ENCODE measurements at regions not wholly inside any gene's neighbourhood (a gene's known extent, or its start where the extent isn't known, plus 50 kb on each side); places are given as distances from the start of the nearest gene placed in this dataset.

- Histone ChIP-seq H3K9me3 (ENCODE audit: control insufficient read depth, insufficient read depth, low read length) (peaks cover 10% of the 10 kb centered on the region), H2BK120ac (ENCODE audit: low read depth, low read length) (no peak overlapping the region), H2AFZ (replicated peaks; ENCODE audit: low read length, poor library complexity) (no peak overlapping the region), H3K4ac (ENCODE audit: low read depth, low read length) (no peak overlapping the region), H4K20me1 (ENCODE audit: insufficient read depth, low read length) (no peaks in the 10 kb centered on the region), H4K5ac (ENCODE audit: low read depth, low read length) (no peak overlapping the region), H2BK20ac (ENCODE audit: low read depth, low read length) (no peak overlapping the region), H2AK9ac (replicated peaks; ENCODE audit: low read depth, low read length, poor library complexity) (no peak overlapping the region), H3K4me3 (ENCODE audit: insufficient read depth, low read depth, low read length) (no peak overlapping the region), H3K23ac (ENCODE audit: low read depth, low read length) (no peak overlapping the region), H3K56ac (ENCODE audit: extremely low read depth, insufficient read depth, low read length) (no peak overlapping the region), H3K9ac (ENCODE audit: low read depth, low read length) (no peak overlapping the region), H2BK5ac (ENCODE audit: low read depth, low read length, poor library complexity, severe bottlenecking) (no peak overlapping the region), H3K4me1 (ENCODE audit: control insufficient read depth, insufficient read depth, low read length) (no peaks in the 10 kb centered on the region), H3K79me1 (ENCODE audit: low read depth in 1 of 2, low read length in 2 of 2) (no peaks in the 10 kb centered on the region), H3K9me1 (ENCODE audit: insufficient read depth, low read length) (no peaks in the 10 kb centered on the region), H3K18ac (ENCODE audit: low read depth, low read length) (no peak overlapping the region), H3K27ac (ENCODE audit: insufficient read depth, low read length) (no peak overlapping the region), H2BK15ac (ENCODE audit: low read depth, low read length) (no peak overlapping the region), H3K36me3 (ENCODE audit: control insufficient read depth, insufficient read depth, low read length) (no peaks in the 10 kb centered on the region), H4K91ac (ENCODE audit: insufficient read depth, low read depth, low read length) (no peak overlapping the region), H3K14ac (replicated peaks; ENCODE audit: low read depth, low read length) (no peak overlapping the region), H3K27me3 (ENCODE audit: control insufficient read depth, insufficient read depth, low read length) (no peaks in the 10 kb centered on the region), H2AK5ac (ENCODE audit: low read depth, low read length) (no peak overlapping the region), H4K8ac (ENCODE audit: low read depth in 2 of 2, low read length in 2 of 2) (no peak overlapping the region), H3K4me2 (ENCODE audit: low read depth, low read length) (no peak overlapping the region)
- TF ChIP-seq MAFK (IDR thresholded peaks at IDR 0.05; ENCODE audit: low read depth, low read length) (peak; percentile 46; the same call in 1 of the 2 replicates), SMC3 (IDR thresholded peaks at IDR 0.05; ENCODE audit: low read depth, low read length) (no peak), RCOR1 (IDR thresholded peaks at IDR 0.05; ENCODE audit: insufficient replicate concordance, low read length) (no peak), POLR2A (IDR thresholded peaks at IDR 0.05; ENCODE audit: low read depth, low read length) (no peak), CHD1 (IDR thresholded peaks at IDR 0.05; ENCODE audit: low read depth, low read length) (no peak), CEBPB (IDR thresholded peaks at IDR 0.05; ENCODE audit: low read depth, low read length) (no peak), FOS (IDR thresholded peaks at IDR 0.05; ENCODE audit: low read depth, low read length) (no peak), CTCF (conservative IDR thresholded peaks at IDR 0.05; ENCODE audit: low read depth, low read length) (no peak), NFE2L2 (IDR thresholded peaks at IDR 0.05; ENCODE audit: low read depth, low read length) (no peak)
- POLR2A ChIA-PET (ENCODE audit: unreplicated experiment) = no interaction called here
- dilution Hi-C loops (cut with HindIII; ENCODE audit: low sequenced_read_pairs, unreplicated experiment) = no loop called here
- in situ Hi-C loops (cut with MboI; ENCODE audit: low sequenced_read_pairs) = no loop called here
- BruUV-seq (replicated peaks) = no TSS peak
- intact Hi-C loops (cut with micrococcal nuclease) = no loop called here
- CTCF ChIA-PET = no interaction called here
- no peak for DNase-seq
- ATAC-seq (ENCODE audit: low read depth) = no peak
Measured at GRCh38 chr10:109668703-109669102, 254.6 kb downstream of the XPNPEP1 start.

Measured in IMR-90 (cell line).